OCI-LY3 (cell line): ENCODE measurements at regions not wholly inside any gene's neighbourhood (a gene's known extent, or its start where the extent isn't known, plus 50 kb on each side); places are given as distances from the start of the nearest gene placed in this dataset.

Experiments used
- H2AFZ ChIP-seq: fragments of 200-600, 300-600 bp; shearing (Covaris generic); 2 replicates; pipeline ENCODE4 v1.6.0; 2014; ENCODE audit warnings: antibody characterized with exemption, low read depth, low read length
- H3K27ac ChIP-seq: fragments of 200-600, 300-600 bp; sonication (generic); 2 replicates; pipeline ENCODE4 v1.5.1; 2014; ENCODE audit warnings: mild to moderate bottlenecking, low read length, moderate library complexity, mixed read lengths
- H3K27me3 ChIP-seq: fragments of 200-600, 300-600 bp; sonication (generic); 2 replicates; pipeline ENCODE4 v1.6.1; 2014; ENCODE audit warnings: low read depth, low read length, mixed read lengths
- H3K36me3 ChIP-seq: fragments of 200-600, 300-600 bp; sonication (generic); replicated peaks from 2 replicates; pipeline ENCODE3; 2014; ENCODE audit warnings: low read depth, low read length, mixed read lengths
- H3K4me1 ChIP-seq: fragments of 300-600, 200-600 bp; sonication (generic); 2 replicates; pipeline ENCODE4 v1.6.1; 2014; ENCODE audit warnings: low read length, mixed read lengths
- H3K4me2 ChIP-seq: fragments of 200-600, 300-600 bp; sonication (generic); 2 replicates; pipeline ENCODE4 v1.6.1; 2014; ENCODE audit warnings: low read length, mixed read lengths
- H3K4me3 ChIP-seq: fragments of 300-600, 200-600 bp; sonication (generic); 2 replicates; pipeline ENCODE4 v1.5.1; 2014; ENCODE audit warnings: antibody characterized with exemption, mild to moderate bottlenecking, low read length, moderate library complexity
- H3K79me2 ChIP-seq: fragments of 300-600, 200-600 bp; shearing (Covaris generic); 2 replicates; pipeline ENCODE4 v1.6.1; 2014; ENCODE audit warnings: mild to moderate bottlenecking, low read length, mixed read lengths
- H3K9ac ChIP-seq: fragments of 300-600, 200-600 bp; shearing (Covaris generic); 2 replicates; pipeline ENCODE4 v1.6.0; 2014; ENCODE audit warnings: mild to moderate bottlenecking, low read length, moderate library complexity
- H3K9me3 ChIP-seq: fragments of 200-600, 300-600 bp; shearing (Covaris generic); 2 replicates; pipeline ENCODE4 v1.6.1; 2014; ENCODE audit warnings: low read length, mixed read lengths; ENCODE audit not compliant: insufficient read depth
- H4K20me1 ChIP-seq: fragments of 200-600, 300-600 bp; sonication (generic); 2 replicates; pipeline ENCODE4 v1.6.1; 2016; ENCODE audit warnings: low read length, mixed read lengths; ENCODE audit not compliant: insufficient read depth
- CTCF ChIP-seq: fragments of 200-600, 300-600 bp; sonication (generic); IDR thresholded peaks from 2 replicates; pipeline ENCODE4 v1.5.1; 2014; ENCODE audit warnings: antibody characterized with exemption, low read length, low read depth
- EZH2phosphoT487 ChIP-seq: fragments of 200-600 bp; shearing (Covaris generic); IDR thresholded peaks from 2 replicates; pipeline ENCODE4 v1.6.1; 2018; ENCODE audit warnings: antibody characterized with exemption, mixed run types, low read depth

- Histone ChIP-seq H3K4me1 (no peaks in the 10 kb centered on the region), H3K9ac (no peak overlapping the region), H4K20me1 (no peaks in the 10 kb centered on the region), H3K27me3 (no peaks in the 10 kb centered on the region), H3K79me2 (no peaks in the 10 kb centered on the region), H3K9me3 (no peaks in the 10 kb centered on the region), H2AFZ (no peak overlapping the region), H3K36me3 (no peaks in the 10 kb centered on the region), H3K4me3 (no peak overlapping the region), H3K4me2 (no peak overlapping the region), H3K27ac (no peak overlapping the region)
- TF ChIP-seq EZH2phosphoT487 (no peak), CTCF (no peak)
These were observed 989.4 kb downstream of the GRID1 start for GRCh38 chr10:85377029-85377806.

- Histone ChIP-seq H2AFZ (no peak overlapping the region), H3K36me3 (no peaks in the 10 kb centered on the region), H3K4me3 (no peak overlapping the region), H3K9ac (no peak overlapping the region), H3K27me3 (no peaks in the 10 kb centered on the region), H4K20me1 (no peaks in the 10 kb centered on the region), H3K9me3 (no peaks in the 10 kb centered on the region), H3K4me2 (no peak overlapping the region), H3K27ac (no peak overlapping the region), H3K4me1 (no peaks in the 10 kb centered on the region), H3K79me2 (no peaks in the 10 kb centered on the region)
- no peak for TF ChIP-seq CTCF
These were observed 987.3 kb downstream of the GRID1 start for GRCh38 chr10:85379338-85379737.

DNA sequence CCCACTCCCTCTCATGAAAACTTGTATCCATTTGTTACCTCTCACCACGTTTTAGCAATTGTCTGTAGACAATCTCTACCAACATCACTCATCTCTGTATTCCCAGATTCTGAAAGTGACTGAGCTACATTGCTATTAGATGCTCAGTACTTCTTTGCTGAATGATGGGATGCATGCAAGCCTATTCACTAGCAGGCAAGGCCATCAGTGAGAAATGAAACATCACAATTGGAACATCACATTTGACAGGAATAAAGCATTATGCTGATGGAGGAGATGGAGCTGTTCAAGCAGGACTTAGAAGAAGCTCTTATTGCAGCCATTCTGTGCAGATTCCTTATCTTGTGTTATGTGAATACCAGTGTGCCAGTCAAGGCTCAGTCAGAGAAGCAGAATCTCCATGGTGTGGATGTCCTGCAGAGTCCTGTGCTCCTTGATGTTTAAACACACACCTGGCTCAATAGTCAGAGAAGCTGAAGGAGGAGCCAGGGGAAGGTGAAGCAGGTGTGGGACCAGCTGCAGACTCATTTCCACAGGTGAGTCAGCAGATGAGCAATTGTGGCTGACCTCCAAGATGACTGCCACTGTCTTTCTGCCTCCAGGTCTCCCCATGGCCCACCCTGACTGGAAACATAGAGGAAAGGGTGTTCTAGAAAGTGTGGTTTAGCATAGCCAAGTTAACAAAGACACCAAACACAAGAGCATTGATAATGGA lies 965.5 kb downstream of the GRID1 start:
- no peak overlapping the region for H3K4me3 ChIP-seq
- H3K27ac ChIP-seq = no peak overlapping the region
- H3K79me2 ChIP-seq = no peaks in the 10 kb centered on the region
- no peak for TF ChIP-seq EZH2phosphoT487
- no peak for TF ChIP-seq CTCF
- H3K9me3 ChIP-seq = no peaks in the 10 kb centered on the region
- no peaks in the 10 kb centered on the region for H3K36me3 ChIP-seq
- H3K4me2 ChIP-seq = no peak overlapping the region
- no peaks in the 10 kb centered on the region for H3K27me3 ChIP-seq
- H3K4me1 ChIP-seq = no peaks in the 10 kb centered on the region
- no peak overlapping the region for H3K9ac ChIP-seq
- no peak overlapping the region for H2AFZ ChIP-seq
- no peaks in the 10 kb centered on the region for H4K20me1 ChIP-seq

DNA sequence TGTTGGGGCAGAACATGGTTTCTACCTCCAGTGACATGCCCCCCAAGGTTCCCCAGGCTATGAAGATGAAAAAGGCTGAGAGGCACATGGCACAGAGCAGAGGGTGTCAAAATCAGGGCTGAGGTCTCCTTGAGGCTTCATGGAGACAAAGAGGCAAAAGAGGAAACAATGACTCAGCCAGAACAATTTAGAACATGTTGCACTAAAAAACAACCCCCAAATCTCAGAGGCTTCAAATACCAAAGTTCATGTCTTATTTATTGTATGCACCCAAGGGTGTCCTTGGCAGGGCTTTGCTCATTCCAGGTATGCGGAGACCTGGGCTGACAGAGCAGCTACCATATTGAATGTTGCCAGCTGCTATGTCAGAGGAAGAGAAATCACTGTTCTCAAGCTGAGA lies 964.1 kb downstream of the GRID1 start:
- no peaks in the 10 kb centered on the region for H3K36me3 ChIP-seq
- TF ChIP-seq EZH2phosphoT487 (no peak), CTCF (no peak)
- H3K4me1 ChIP-seq = no peaks in the 10 kb centered on the region
- no peak overlapping the region for H3K9ac ChIP-seq
- H3K79me2 ChIP-seq = no peaks in the 10 kb centered on the region
- H3K4me2 ChIP-seq = no peak overlapping the region
- H3K4me3 ChIP-seq = no peak overlapping the region
- H4K20me1 ChIP-seq = no peaks in the 10 kb centered on the region
- no peak overlapping the region for H3K27ac ChIP-seq
- H2AFZ ChIP-seq = no peak overlapping the region
- H3K9me3 ChIP-seq = no peaks in the 10 kb centered on the region
- H3K27me3 ChIP-seq = no peaks in the 10 kb centered on the region
